Endothelial cell of umbilical vein (primary cell): ENCODE measurements at regions not wholly inside any gene's neighbourhood (a gene's known extent, or its start where the extent isn't known, plus 50 kb on each side); places are given as distances from the start of the nearest gene placed in this dataset.

Experiments used
- CTCF ChIP-seq, 2 donors: IDR thresholded peaks; 1 replicate in 1 of 2; 2 replicates in 1 of 2; pipeline ENCODE4 v1.5.1; 2011; ENCODE audit warnings: low read length in 2 of 2, mild to moderate bottlenecking in 2 of 2, moderate library complexity in 2 of 2, control low read depth in 1 of 2, inconsistent platforms in 1 of 2, low read depth in 1 of 2; ENCODE audit not compliant: insufficient read depth in 1 of 2; ENCODE audit errors: extremely low read depth in 1 of 2
- EZH2 ChIP-seq: IDR thresholded peaks from 2 replicates; pipeline ENCODE4 v1.6.1; 2012; ENCODE audit warnings: borderline replicate concordance, low read depth, mild to moderate bottlenecking, moderate library complexity, low read length, inconsistent platforms; ENCODE audit not compliant: severe bottlenecking
- FOS ChIP-seq: IDR thresholded peaks from 2 replicates; pipeline ENCODE4 v1.6.1; 2011; ENCODE audit warnings: mild to moderate bottlenecking, low read length, moderate library complexity, borderline replicate concordance; ENCODE audit not compliant: insufficient read depth
- GATA2 ChIP-seq: IDR thresholded peaks from 2 replicates; pipeline ENCODE4 v1.7.0; 2011; ENCODE audit warnings: low read depth, mild to moderate bottlenecking, moderate library complexity, mixed read lengths, low read length; ENCODE audit not compliant: insufficient read length, insufficient read depth
- JUN ChIP-seq: IDR thresholded peaks from 2 replicates; pipeline ENCODE4 v1.6.1; 2011; ENCODE audit warnings: borderline replicate concordance, low read depth; ENCODE audit not compliant: insufficient read length, insufficient read depth
- MYC ChIP-seq: IDR thresholded peaks from one replicate; pipeline ENCODE4 v1.6.1; 2011; ENCODE audit warnings: mild to moderate bottlenecking, low read depth, low read length
- POLR2A ChIP-seq: IDR thresholded peaks from 2 replicates; pipeline ENCODE4 v1.6.1; 2012; ENCODE audit warnings: low read depth, mild to moderate bottlenecking, control low read depth, low read length
- POLR2AphosphoS5 ChIP-seq: IDR thresholded peaks from 2 replicates; pipeline ENCODE4 v1.6.1; 2012; ENCODE audit warnings: low read depth, mild to moderate bottlenecking, control low read depth, low read length, moderate library complexity; ENCODE audit not compliant: insufficient read depth

GRCh38 chr18:73697353-73697752 lies 450.3 kb downstream of the FBXO15 start:
- no peak for TF ChIP-seq CTCF (IDR thresholded peaks at IDR 0.05; ENCODE audit: extremely low read depth in 1 of 2, insufficient read depth in 1 of 2, low read depth in 1 of 2, low read length in 2 of 2)
- no peak for TF ChIP-seq POLR2A
- no peak for TF ChIP-seq POLR2AphosphoS5
- no peak for TF ChIP-seq EZH2
- no peak for TF ChIP-seq MYC
- no peak for TF ChIP-seq GATA2
- TF ChIP-seq JUN: no peak
- no peak for TF ChIP-seq FOS
